Left renal cortex interstitium (tissue), 4 donors: ENCODE measurements at regions not wholly inside any gene's neighbourhood (a gene's known extent, or its start where the extent isn't known, plus 50 kb on each side); places are given as distances from the start of the nearest gene placed in this dataset.
"Not testable (repeated sequence)": the region's sequence is repeated elsewhere in the genome, so short reads cannot be mapped to it uniquely, and the experiment has no call there.

ENCODE experiments used
- DNase-seq, 4 donors: peaks; one replicate each; pipeline ENCODE4 v3.0.0-alpha.2; 2013; ENCODE audit warnings: low read depth in 4 of 4, low spot score in 2 of 4, missing footprints in 1 of 4

DNA sequence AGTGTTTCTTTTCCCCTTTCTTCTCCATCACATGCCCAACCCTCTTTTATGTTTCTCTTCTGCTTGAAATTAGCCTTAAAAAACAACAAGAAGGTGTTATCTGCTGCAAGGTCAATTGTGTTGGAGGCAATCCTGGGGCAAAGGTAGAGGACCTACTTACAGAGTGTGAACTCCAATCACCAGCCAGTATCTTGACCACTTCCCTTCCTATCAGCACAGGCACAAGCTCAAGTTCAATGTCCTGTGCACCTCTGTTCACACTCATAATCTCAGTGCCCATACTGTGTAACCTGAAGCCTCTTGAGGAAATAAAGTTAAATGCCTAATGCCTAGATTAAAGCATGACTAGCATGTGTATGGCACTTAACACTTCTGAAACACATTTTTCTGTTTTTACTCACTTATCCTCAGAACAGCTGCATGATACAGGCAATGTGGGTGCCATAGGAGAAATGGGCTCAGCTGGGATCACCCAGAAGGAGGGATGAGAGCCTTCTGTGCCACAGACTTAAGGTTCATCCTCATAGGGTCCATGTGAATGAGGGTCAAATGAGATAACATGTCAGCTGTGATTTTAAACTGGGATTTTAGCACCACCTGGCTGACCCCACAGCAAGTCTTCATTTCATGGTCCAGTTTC is 701.5 kb downstream of the BCL11A start:
- no peak for DNase-seq

DNA sequence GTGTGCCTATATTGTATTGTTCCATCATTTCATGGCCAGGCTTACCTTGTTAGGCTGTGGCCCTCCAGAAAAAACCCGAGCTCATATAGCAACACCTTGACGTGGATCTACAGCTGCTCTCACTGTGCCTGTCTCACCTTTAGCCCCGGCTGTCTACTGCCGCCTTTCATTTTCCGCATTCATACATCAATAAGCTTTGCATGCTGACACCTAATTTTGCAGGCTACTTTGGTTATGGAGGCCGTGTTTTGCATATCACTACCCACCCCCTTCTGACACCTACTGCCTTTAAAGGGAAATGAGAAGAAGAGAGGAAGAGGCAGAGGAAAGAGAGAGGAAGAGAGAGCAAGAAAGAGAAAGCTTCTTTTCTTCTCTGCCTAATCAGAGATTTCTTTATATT is 702.9 kb downstream of the BCL11A start:
- DNase-seq = no peak

DNA sequence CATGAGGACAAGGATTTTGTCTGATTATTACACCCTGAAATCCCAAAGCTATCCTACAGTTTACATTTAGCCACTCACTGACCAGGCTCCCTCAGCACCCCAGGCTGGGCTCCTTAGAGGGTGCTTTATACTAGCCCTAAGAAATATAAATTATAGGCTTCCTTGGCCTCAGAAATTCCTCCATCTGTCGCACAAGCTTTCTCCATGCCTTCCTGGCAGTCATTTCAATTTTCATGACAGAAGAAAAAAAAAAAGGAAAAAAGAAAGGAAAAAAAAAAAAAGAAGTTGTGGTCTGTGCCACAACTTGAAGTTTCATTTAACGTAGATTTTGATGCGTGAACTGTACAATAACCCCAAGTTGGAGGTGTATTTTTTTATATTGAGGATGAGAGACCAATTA is 719.5 kb downstream of the BCL11A start:
- no peak for DNase-seq

- no peak for DNase-seq
Observed at GRCh38 chr2:59830601-59831000, 722.9 kb downstream of the BCL11A start.

GRCh38 chr2:59827677-59828076 is 725.8 kb downstream of the BCL11A start:
- DNase-seq = no peak

DNA sequence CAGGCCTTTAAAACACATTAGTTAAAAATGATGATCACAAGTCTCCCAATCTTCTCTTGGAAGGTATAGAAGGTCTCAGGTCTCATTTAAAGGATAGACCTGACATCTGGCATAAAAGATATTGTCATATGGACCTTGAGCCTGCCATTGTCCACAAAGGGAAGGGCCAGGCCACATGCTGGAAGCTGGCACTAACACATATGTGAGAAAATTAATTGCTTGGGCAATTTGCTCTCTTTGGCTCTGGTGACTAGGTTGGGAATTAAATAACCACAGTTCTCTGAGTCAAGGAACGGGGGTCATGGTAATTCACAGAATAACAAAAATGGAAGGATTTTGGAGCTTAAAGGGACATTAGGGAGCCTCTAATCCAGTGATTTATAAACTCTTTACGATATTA is 727.3 kb downstream of the BCL11A start:
- DNase-seq = no peak

DNA sequence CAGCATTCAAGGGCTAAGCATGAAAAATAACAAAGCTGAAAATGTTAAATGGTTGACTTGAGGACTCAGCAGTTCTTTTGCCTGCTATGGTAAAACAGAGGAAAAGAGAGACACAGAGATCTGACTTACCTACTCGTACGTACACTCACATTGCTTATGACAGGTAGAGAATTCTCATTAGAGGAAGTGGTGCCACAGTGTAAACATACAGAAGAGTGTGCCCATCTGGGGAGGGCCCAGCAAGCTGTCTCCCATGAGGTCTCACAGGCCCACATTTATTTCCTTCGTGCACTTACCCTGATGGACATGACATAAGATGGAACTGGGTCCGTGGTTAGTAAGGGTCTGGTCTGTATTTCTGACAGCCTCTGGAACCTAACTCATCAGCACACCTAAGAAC is 729.1 kb downstream of the BCL11A start:
- no peak for DNase-seq

- DNase-seq = no peak
Observed at GRCh38 chr2:59816075-59816474, 737.4 kb downstream of the BCL11A start.

- DNase-seq = not testable (repeated sequence)
Observed at GRCh38 chr2:59810283-59810682, 743.2 kb downstream of the BCL11A start.

- DNase-seq = no peak
Observed at GRCh38 chr2:59806486-59806885, 747.0 kb downstream of the BCL11A start.

GRCh38 chr2:59804732-59805131 is 748.7 kb downstream of the BCL11A start:
- DNase-seq = no peak

- DNase-seq = no peak
Observed at GRCh38 chr2:59803586-59803985, 749.9 kb downstream of the BCL11A start.

- DNase-seq = no peak
Observed at GRCh38 chr2:59798687-59799232, 754.7 kb downstream of the BCL11A start.

- no peak for DNase-seq
Observed at GRCh38 chr2:59791004-59791618, 762.3 kb downstream of the BCL11A start.

- DNase-seq = no peak
Observed at GRCh38 chr2:59790186-59791003, 763.1 kb downstream of the BCL11A start.

- DNase-seq = no peak
Observed at GRCh38 chr2:59789523-59789922, 763.9 kb downstream of the BCL11A start.

- DNase-seq = no peak
Observed at GRCh38 chr2:59787095-59787494, 766.4 kb downstream of the BCL11A start.

DNA sequence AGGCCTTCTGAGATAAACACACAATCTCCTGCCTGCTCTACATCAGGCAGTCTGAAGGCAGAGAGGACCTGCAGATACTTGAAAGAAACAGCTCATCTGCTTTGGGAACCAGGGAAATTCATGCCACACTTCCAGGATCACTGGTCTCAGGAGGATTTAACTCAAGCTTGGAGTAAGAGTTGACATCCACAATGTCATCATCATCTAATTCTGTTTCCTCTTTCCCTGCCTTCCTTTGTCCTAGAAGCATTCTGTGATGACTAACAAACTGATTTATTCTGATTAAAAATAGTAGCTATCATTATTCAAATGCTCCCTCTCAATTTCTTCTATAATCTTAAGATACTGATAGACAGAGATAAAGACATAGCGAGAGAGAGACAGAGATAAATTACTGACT is 766.8 kb downstream of the BCL11A start:
- no peak for DNase-seq

DNA sequence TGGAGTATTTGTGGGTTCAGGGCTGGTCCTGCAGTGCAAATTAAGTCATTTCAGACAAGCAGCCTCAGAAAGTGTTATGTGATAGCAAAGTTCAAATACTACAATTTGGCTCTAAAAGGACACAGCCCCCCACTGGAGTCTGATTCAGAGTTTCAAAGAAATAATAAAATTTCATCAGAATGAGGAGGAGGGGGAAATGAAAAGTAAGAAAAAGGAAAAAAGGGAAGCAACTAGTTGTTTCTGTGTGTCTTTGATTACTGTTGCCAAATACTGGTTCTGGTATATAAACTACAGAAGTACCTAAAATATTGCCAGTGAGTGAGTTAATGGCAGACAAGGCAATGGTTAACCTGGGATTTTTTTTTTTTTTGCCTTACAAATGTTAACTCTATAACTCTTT is 773.9 kb downstream of the BCL11A start:
- no peak for DNase-seq

DNA sequence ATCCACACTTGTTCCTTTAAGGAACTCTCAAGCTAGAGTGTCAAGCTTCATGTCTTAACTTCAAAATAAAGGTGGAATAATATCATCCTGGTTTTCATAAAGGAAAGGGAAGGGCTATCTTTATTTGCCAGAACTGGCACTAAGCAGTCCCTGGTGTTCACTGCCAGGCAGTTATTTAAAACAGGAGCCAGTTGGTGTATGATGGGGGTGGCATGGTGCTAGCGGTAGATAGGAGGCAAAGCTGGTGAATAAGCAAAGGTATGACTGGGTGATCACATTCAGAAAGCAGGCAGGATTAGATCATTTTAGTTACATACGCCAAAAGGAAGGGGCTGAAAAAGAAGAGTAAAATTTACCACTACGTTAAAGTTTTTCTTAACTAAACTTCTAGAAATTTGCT is 776.3 kb downstream of the BCL11A start:
- DNase-seq = no peak

GRCh38 chr2:59776726-59777008 is 776.8 kb downstream of the BCL11A start:
- DNase-seq = no peak
